HUES64 (cell line): ENCODE measurements at regions not wholly inside any gene's neighbourhood (a gene's known extent, or its start where the extent isn't known, plus 50 kb on each side); places are given as distances from the start of the nearest gene placed in this dataset.

Experiments used
- H3K27ac ChIP-seq: 2 replicates; pipeline ENCODE4 v1.7.0; 2013; ENCODE audit warnings: low read depth, low read length, inconsistent platforms
- H3K27me3 ChIP-seq: 2 replicates; pipeline ENCODE4 v1.6.1; 2013; ENCODE audit warnings: mild to moderate bottlenecking, low read length; ENCODE audit not compliant: insufficient read depth
- H3K36me3 ChIP-seq: 2 replicates; pipeline ENCODE4 v1.6.1; 2013; ENCODE audit warnings: mild to moderate bottlenecking, low read length; ENCODE audit not compliant: insufficient read depth
- H3K4me1 ChIP-seq: 2 replicates; pipeline ENCODE4 v1.6.1; 2013; ENCODE audit warnings: mild to moderate bottlenecking, low read length, moderate library complexity; ENCODE audit not compliant: insufficient read depth
- H3K4me3 ChIP-seq: 2 replicates; pipeline ENCODE4 v1.5.1; 2013; ENCODE audit warnings: mild to moderate bottlenecking, low read length, moderate library complexity
- H3K9ac ChIP-seq: 2 replicates; pipeline ENCODE4 v1.6.1; 2013; ENCODE audit warnings: mild to moderate bottlenecking, low read depth, low read length
- H3K9me3 ChIP-seq: 2 replicates; pipeline ENCODE4 v1.6.1; 2013; ENCODE audit warnings: low read depth, low read length; ENCODE audit not compliant: insufficient read depth
- WGBS: fragments of 150-250, 120-280 bp; methylation state at CpG from one replicate; pipeline ENCODE4 v1.1.7; 2013; ENCODE audit warnings: missing lambda C conversion rate; 5-methylcytosine and 5-hydroxymethylcytosine counted together

DNA sequence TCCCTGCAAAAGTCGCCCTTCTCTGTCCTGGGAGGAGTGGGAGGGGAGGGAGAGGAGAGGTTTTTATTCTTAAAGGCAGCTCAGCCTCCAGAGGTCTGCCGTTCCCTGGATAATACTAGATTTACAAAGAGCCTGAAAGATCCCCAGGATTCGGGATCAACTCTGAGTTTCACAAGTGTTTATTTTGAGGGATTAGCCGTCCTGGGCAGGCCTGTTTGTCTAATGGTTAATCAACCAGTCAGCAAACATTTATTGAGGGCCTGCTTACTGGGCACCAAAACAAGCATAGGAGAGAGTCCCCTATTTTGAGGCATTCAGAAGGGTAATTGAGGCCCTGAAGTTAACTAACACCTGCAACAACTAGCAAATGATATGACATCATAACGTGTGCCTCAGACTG, 152.6 kb upstream of the SLC1A4 start:
- Histone ChIP-seq H3K9ac (no peak overlapping the region), H3K4me3 (no peak overlapping the region), H3K27me3 (no peaks in the 10 kb centered on the region; the same call in 1 of the 2 replicates), H3K36me3 (no peaks in the 10 kb centered on the region), H3K4me1 (no peaks in the 10 kb centered on the region), H3K9me3 (no peaks in the 10 kb centered on the region), H3K27ac (no peak overlapping the region)
- 57% methylated on average over 5 of the region's 5 CpGs for WGBS

DNA sequence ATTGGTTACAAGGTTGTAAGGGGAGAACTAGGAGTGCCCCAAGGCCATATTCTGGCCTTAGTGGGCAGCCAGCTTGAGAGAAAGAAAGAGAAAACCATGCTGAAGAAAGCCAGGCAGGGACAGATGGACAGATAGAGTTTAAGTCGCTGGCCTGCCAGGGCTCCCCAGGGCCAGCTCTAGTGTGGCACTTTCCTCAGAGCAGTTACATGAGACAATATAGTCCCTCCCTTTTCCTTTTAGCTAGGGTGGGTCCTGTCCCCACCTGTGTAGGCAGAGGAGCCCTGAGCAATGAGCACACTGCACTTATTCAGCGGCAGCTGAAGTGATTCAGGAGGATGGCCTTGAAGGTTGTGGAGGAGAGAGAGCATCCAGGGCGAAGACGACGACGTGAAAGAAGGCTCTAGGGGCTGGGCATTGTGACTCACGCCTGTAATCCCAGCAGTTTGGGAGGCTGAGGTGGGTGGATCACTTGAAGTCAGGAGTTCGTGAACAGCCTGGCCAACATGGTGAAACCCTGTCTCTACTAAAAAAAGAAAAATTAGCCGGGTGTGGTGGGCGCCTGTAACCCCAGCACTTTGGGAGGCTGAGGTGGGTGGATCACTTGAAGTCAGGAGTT, 152.0 kb upstream of the SLC1A4 start:
- Histone ChIP-seq H3K4me1 (no peaks in the 10 kb centered on the region), H3K27ac (no peak overlapping the region), H3K27me3 (no peaks in the 10 kb centered on the region; the same call in 1 of the 2 replicates), H3K4me3 (no peak overlapping the region), H3K36me3 (no peaks in the 10 kb centered on the region), H3K9me3 (no peaks in the 10 kb centered on the region), H3K9ac (no peak overlapping the region)
- WGBS: 71% methylated on average over 10 of the region's 10 CpGs

DNA sequence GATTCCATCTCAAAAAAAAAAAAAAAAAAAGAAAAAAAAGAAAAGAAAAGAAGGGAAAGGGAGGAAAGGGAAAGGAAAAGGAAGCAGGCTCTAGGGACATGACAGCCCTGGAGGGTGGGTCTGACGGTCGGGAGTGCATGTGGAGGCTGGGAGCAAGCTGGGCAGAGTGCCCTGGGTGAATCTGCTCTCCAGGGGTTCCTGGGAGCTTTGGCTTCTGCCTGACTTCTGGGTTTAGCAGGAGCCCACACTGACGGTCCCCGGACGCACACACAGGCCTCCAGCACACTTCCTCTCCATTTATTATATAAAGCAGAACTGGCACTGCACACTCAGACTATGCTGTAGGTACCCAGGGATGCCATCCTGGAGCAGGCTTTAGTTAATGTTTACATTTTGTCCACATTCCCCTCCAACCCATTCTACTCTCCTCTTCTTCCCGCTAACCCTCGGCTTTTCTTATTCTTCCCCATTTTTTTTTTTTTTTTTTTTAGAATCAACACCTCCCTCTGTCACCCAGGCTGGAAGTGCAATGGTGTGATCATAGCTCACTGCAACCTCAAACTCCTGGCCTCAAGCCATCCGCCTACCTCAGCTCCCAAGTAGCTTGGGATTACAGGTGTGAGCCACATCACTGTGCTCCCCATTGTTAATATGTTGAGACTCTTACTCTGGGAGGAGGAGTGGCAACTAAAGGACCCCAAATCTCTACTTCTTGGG, 151.1 kb upstream of the SLC1A4 start:
- Histone ChIP-seq H3K36me3 (no peaks in the 10 kb centered on the region), H3K4me1 (no peaks in the 10 kb centered on the region), H3K27me3 (no peaks in the 10 kb centered on the region; the same call in 1 of the 2 replicates), H3K4me3 (no peak overlapping the region), H3K9me3 (no peaks in the 10 kb centered on the region), H3K27ac (no peak overlapping the region), H3K9ac (no peak overlapping the region)
- 88% methylated on average over 8 of the region's 8 CpGs for WGBS

DNA sequence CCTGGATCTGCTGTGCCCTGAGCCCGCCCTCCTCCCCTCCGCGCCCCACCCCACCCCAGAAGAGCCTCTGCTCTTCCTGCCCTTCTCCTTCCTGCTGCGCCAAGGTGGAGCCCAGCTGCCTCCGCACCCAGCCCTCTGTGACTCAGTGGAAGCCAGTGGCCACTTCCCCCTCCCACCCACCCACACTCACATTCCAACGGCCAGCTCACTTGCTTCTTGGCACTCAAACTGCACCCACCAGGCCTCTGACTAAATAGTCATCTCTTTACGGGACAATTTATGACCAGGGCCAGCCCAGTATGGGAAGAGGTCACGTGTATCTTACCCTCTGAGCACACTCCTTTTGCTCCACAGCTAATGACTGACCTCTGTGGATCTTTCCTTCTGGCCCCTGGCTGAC, 150.4 kb upstream of the SLC1A4 start:
- Histone ChIP-seq H3K27ac (no peak overlapping the region), H3K4me1 (no peaks in the 10 kb centered on the region), H3K4me3 (no peak overlapping the region), H3K27me3 (no peaks in the 10 kb centered on the region; the same call in 1 of the 2 replicates), H3K9ac (no peak overlapping the region), H3K36me3 (no peaks in the 10 kb centered on the region), H3K9me3 (no peaks in the 10 kb centered on the region)
- WGBS: 78% methylated on average over 8 of the region's 8 CpGs

DNA sequence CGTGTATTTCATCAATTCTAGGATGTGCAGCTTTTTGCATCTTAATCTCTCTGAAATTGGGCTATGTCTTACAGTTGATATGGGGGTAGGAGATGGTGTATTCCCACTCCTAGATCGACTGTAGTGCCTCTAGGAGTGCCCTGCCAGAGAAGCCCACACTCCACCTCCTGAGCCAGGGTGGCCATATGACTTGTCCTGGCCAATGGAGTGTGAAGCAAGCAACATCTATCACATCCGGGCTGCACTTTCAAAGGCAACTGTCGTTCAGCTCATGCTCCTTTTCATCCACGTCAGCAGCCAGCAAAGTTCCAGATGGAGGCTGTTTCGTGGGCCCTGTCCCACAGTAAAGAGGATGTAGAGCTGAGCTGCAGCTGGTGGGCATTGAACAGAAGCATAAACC, 149.4 kb upstream of the SLC1A4 start:
- Histone ChIP-seq H3K4me3 (no peak overlapping the region), H3K4me1 (no peaks in the 10 kb centered on the region), H3K27me3 (no peaks in the 10 kb centered on the region; the same call in 1 of the 2 replicates), H3K9ac (no peak overlapping the region), H3K27ac (no peak overlapping the region), H3K36me3 (no peaks in the 10 kb centered on the region), H3K9me3 (no peaks in the 10 kb centered on the region)
- WGBS: 90% methylated on average over 6 of the region's 6 CpGs

DNA sequence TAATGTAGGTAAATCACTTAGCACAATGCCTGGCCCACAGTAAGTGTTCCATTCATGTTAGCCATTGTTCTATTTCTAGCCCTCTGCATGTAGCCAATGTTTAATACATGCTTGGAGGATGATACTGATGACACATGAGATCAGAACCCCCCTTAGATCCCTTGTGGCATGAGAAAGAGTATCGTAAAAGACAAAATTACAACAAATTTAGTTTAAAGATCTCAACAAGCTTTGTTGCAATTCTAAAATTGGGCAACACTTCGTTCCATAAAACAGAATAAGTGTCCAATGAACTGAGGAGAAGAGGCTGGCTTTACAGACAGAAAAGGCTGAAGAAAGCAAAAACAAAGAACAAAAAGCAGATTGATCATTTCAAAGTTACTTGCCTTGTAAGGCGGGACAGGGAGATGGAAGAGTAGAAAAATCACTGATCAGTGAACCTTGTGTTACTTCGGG, 148.7 kb upstream of the SLC1A4 start:
- no peak overlapping the region for H3K4me3 ChIP-seq
- H3K27me3 ChIP-seq: no peaks in the 10 kb centered on the region; the same call in 1 of the 2 replicates
- H3K4me1 ChIP-seq: no peaks in the 10 kb centered on the region
- H3K27ac ChIP-seq: no peak overlapping the region
- no peak overlapping the region for H3K9ac ChIP-seq
- no peaks in the 10 kb centered on the region for H3K9me3 ChIP-seq
- 96% methylated on average over 4 of the region's 4 CpGs for WGBS
- H3K36me3 ChIP-seq: no peaks in the 10 kb centered on the region

DNA sequence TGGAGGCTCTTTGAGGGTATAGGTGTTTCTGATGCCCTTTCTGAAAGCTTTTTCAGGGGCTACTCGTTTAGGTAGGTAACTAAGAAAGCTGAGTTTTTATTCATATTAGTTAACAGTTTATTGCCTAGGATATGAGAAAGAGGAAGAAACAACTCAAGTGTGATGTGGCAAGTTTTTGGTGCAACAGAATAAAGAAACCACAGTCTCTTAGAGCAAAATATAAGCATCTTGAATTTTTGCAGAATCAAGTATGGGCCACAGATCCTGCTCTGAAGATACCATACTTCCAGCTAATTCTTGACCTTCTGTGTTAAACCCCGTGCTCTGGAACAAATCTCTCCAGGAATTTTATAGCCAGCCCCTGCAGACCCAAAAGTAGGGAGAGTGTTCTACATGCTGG, 147.7 kb upstream of the SLC1A4 start:
- H3K27ac ChIP-seq: no peak overlapping the region
- H3K27me3 ChIP-seq: no peaks in the 10 kb centered on the region; the same call in 1 of the 2 replicates
- H3K9me3 ChIP-seq: no peaks in the 10 kb centered on the region
- H3K36me3 ChIP-seq: no peaks in the 10 kb centered on the region
- no peak overlapping the region for H3K4me3 ChIP-seq
- H3K9ac ChIP-seq: no peak overlapping the region
- 77% methylated on average over 2 of the region's 2 CpGs for WGBS
- H3K4me1 ChIP-seq: 0 out of 2 replicates have a peak, but pooled peaks cover 4% of the 10 kb centered on the region

DNA sequence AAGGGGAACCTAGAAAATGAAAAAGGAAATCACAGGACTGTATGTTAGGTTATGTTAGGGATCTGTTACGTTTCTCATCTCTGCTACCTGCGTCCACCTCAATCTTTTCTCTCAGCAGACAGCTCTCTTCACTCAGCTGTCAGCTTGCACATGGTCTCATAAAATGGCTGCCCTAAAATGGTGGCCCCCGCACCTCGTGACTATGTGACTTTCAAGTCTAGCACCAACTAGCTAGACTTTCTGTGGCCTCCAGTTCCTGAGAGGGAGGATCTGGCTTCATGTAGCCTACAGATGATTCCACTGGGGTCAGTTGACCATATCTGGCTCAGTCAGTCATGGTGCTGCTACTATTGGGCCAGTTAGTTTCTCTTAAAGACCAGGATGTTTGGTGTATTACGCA, 147.2 kb upstream of the SLC1A4 start:
- no peak overlapping the region for H3K9ac ChIP-seq
- WGBS: 96% methylated on average over 5 of the region's 5 CpGs
- no peak overlapping the region for H3K27ac ChIP-seq
- no peaks in the 10 kb centered on the region for H3K36me3 ChIP-seq
- H3K27me3 ChIP-seq: no peaks in the 10 kb centered on the region; the same call in 1 of the 2 replicates
- H3K4me1 ChIP-seq: 0 out of 2 replicates have a peak, but pooled peaks cover 6% of the 10 kb centered on the region
- no peaks in the 10 kb centered on the region for H3K9me3 ChIP-seq
- H3K4me3 ChIP-seq: no peak overlapping the region

DNA sequence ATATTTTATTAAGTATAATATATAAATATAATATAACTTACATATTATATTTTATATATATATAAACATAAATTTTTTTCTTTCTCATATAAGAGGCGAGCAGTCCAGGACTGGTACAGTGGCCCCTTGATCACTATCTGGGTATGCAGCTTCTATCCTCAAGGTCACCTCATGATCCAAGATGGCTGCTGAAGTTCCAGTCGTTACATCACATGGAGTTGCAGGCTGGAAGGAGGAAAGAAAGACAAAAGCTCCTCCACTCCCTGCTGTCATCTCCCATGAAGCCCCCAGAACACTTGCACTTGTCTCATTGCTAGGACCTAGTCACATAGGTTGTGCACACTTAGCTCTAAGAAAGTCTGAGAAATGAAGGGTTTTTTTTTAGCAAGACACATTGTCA, 145.1 kb upstream of the SLC1A4 start:
- no peak overlapping the region for H3K27ac ChIP-seq
- no peak overlapping the region for H3K4me3 ChIP-seq
- no peaks in the 10 kb centered on the region for H3K36me3 ChIP-seq
- WGBS: 96% methylated on average over 2 of the region's 2 CpGs
- no peak overlapping the region for H3K9ac ChIP-seq
- H3K9me3 ChIP-seq: no peaks in the 10 kb centered on the region
- H3K4me1 ChIP-seq: 0 out of 2 replicates have a peak, but pooled peaks cover 6% of the 10 kb centered on the region
- H3K27me3 ChIP-seq: no peaks in the 10 kb centered on the region

DNA sequence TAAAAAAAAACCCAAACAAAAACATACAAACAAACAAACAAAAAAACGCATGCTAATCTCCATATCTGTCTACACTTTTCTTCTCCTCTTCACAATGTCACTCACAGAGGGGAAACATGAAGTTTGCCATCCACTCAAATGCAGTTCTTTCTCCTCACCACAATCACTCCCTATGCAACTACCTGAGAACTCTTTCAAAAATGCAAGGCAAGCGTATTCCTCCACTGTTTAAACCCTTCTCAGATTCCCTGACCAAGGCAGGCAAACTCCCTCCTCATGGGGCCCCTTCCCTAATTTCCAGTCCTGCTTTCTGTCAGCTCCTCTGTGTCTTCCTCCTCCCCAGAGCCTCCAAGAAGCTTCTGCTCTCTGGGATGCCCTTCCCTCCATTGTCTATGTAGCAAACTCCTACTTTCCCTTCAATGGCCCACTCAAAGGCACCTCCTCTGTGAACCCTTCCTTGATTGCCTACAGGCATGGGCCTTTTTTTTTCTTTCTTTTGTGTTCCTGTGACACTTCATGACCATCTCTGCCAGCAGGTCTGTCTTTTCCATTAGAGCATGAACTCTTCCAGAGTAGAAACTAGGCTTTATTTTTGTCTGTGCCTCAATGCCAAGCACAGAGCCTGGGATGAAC, 143.8 kb upstream of the SLC1A4 start:
- no peaks in the 10 kb centered on the region for H3K27me3 ChIP-seq
- H3K27ac ChIP-seq: no peak overlapping the region
- H3K4me3 ChIP-seq: no peak overlapping the region
- no peaks in the 10 kb centered on the region for H3K9me3 ChIP-seq
- 89% methylated on average over 2 of the region's 2 CpGs for WGBS
- no peak overlapping the region for H3K9ac ChIP-seq
- H3K4me1 ChIP-seq: 0 out of 2 replicates have a peak, but pooled peaks cover 6% of the 10 kb centered on the region
- no peaks in the 10 kb centered on the region for H3K36me3 ChIP-seq

DNA sequence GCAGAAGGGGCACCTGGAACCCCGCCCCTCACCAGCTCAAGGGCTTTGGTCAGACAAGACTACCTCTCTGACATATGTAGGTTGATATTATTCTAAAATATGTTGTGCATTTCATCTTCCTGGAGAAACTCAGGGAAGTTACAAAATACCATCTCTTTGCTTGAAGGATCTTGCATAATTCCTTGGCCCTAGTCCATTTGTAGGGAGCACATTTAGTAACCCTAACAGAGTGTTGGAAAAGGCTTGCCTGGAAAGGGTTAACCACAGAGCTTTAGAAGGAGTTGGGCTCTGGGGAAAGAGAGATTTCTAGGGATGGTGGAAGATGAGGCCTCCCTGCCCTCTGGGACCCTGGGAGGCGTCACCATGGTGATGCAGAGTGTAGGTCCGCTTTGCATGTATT, 143.0 kb upstream of the SLC1A4 start:
- 79% methylated on average over 3 of the region's 3 CpGs for WGBS
- Histone ChIP-seq H3K27me3 (no peaks in the 10 kb centered on the region), H3K4me1 (0 out of 2 replicates have a peak, but pooled peaks cover 6% of the 10 kb centered on the region), H3K36me3 (no peaks in the 10 kb centered on the region), H3K9ac (no peak overlapping the region), H3K27ac (no peak overlapping the region), H3K9me3 (no peaks in the 10 kb centered on the region), H3K4me3 (no peak overlapping the region)
